ENCODE measurements at regions not wholly inside any gene's neighbourhood (a gene's known extent, or its start where the extent isn't known, plus 50 kb on each side); places are given as distances from the start of the nearest gene placed in this dataset.
"Not testable (repeated sequence)": the region's sequence is repeated elsewhere in the genome, so short reads cannot be mapped to it uniquely, and the experiment has no call there.

- H3K4me3 ChIP-seq: no peak overlapping the region
- H3K36me3 ChIP-seq (ENCODE audit: insufficient read depth in 1 of 2, low read depth in 1 of 2): no peaks in the 10 kb centered on the region
- TF ChIP-seq CTCF (IDR thresholded peaks at IDR 0.05): no peak
- H3K4me1 ChIP-seq: no peaks in the 10 kb centered on the region
- 85 to 92% (median 90%) methylated on average over 4 of the region's 4 CpGs for WGBS, 3 donors
- ATAC-seq (no peak), DNase-seq (no peak)
- no peak overlapping the region for H3K27ac ChIP-seq
- H3K27me3 ChIP-seq (ENCODE audit: insufficient read depth in 3 of 3, low read length in 2 of 3): no peaks in the 10 kb centered on the region
- no peaks in the 10 kb centered on the region for H3K9me3 ChIP-seq
- intact Hi-C loops (cut with DNase I): no loop called here
Observed at GRCh38 chr10:27312854-27313253, 72.3 kb upstream of the ACBD5 start.

GRCh38 chr10:27311809-27312208 lies 71.2 kb upstream of the ACBD5 start:
- H3K4me1 ChIP-seq; H3K27me3 ChIP-seq (ENCODE audit: insufficient read depth in 3 of 3, low read length in 2 of 3); intact Hi-C loops (cut with DNase I); H3K27ac ChIP-seq; H3K36me3 ChIP-seq (ENCODE audit: insufficient read depth in 1 of 2, low read depth in 1 of 2); H3K4me3 ChIP-seq; H3K9me3 ChIP-seq; ATAC-seq; DNase-seq: not testable (repeated sequence)
- WGBS, 3 donors: 94 to 96% (median 95%) methylated on average over 20 of the region's 20 CpGs

- H3K27ac ChIP-seq; H3K9me3 ChIP-seq; H3K27me3 ChIP-seq (ENCODE audit: insufficient read depth in 3 of 3, low read length in 2 of 3); H3K4me3 ChIP-seq; ATAC-seq; intact Hi-C loops (cut with DNase I); H3K36me3 ChIP-seq (ENCODE audit: insufficient read depth in 1 of 2, low read depth in 1 of 2); DNase-seq; H3K4me1 ChIP-seq: not testable (repeated sequence)
- 62 to 67% (median 64%) methylated on average over 4 of the region's 4 CpGs for whole genome bisulfite sequencing, 3 donors
Observed at GRCh38 chr10:27298522-27298850, 57.9 kb upstream of the ACBD5 start.

- intact Hi-C loops (cut with DNase I): no loop called here
- Histone ChIP-seq H3K36me3 (ENCODE audit: insufficient read depth in 1 of 2, low read depth in 1 of 2) (no peaks in the 10 kb centered on the region), H3K27ac (no peak overlapping the region), H3K9me3 (no peaks in the 10 kb centered on the region), H3K4me3 (no peak overlapping the region), H3K27me3 (ENCODE audit: insufficient read depth in 3 of 3, low read length in 2 of 3) (no peaks in the 10 kb centered on the region), H3K4me1 (no peaks in the 10 kb centered on the region)
- DNase-seq (no peak), ATAC-seq (no peak)
- WGBS, 3 donors: 67 to 73% (median 73%) methylated on average over 6 of the region's 6 CpGs
- TF ChIP-seq CTCF (IDR thresholded peaks at IDR 0.05): no peak
Observed at GRCh38 chr10:27297844-27298521, 57.4 kb upstream of the ACBD5 start.

GRCh38 chr10:27296285-27296684 lies 55.7 kb upstream of the ACBD5 start:
- H3K27ac ChIP-seq: not testable (repeated sequence)

GRCh38 chr10:27291253-27291895 lies 50.8 kb upstream of the ACBD5 start:
- not testable (repeated sequence) for H3K4me3 ChIP-seq, ATAC-seq
- 33 to 48% (median 42%) methylated on average over 5 of the region's 5 CpGs for WGBS, 3 donors

More at GRCh38 chr10:27296285-27296684, 55.7 kb upstream of the ACBD5 start:
- H3K27me3 ChIP-seq (ENCODE audit: insufficient read depth in 3 of 3, low read length in 2 of 3); ATAC-seq; H3K9me3 ChIP-seq; H3K4me3 ChIP-seq; intact Hi-C loops (cut with DNase I); DNase-seq; H3K36me3 ChIP-seq (ENCODE audit: insufficient read depth in 1 of 2, low read depth in 1 of 2); H3K4me1 ChIP-seq: not testable (repeated sequence)
- WGBS, 3 donors: 91 to 100% (median 95%) methylated on average over 3 to 26 of the region's 26 CpGs

More at GRCh38 chr10:27291253-27291895, 50.8 kb upstream of the ACBD5 start:
- intact Hi-C loops (cut with DNase I); H3K36me3 ChIP-seq (ENCODE audit: insufficient read depth in 1 of 2, low read depth in 1 of 2); H3K4me1 ChIP-seq; DNase-seq; H3K27ac ChIP-seq; H3K27me3 ChIP-seq (ENCODE audit: insufficient read depth in 3 of 3, low read length in 2 of 3); H3K9me3 ChIP-seq: not testable (repeated sequence)

Data from psoas muscle (tissue), 7 donors.